H1 (cell line): ENCODE measurements at regions not wholly inside any gene's neighbourhood (a gene's known extent, or its start where the extent isn't known, plus 50 kb on each side); places are given as distances from the start of the nearest gene placed in this dataset.

Experiments used
- CTCF ChIA-PET: fragments of 300-600 bp; sonication (Branson Sonifier 250); formaldehyde crosslinking; loops from one replicate; lab custom pipeline; 2021; ENCODE audit not compliant: partially characterized antibody; lab: Charles Lee
- POLR2A ChIA-PET: fragments of 300-600 bp; sonication (Branson Sonifier 250); formaldehyde crosslinking; loops from one replicate; lab custom pipeline; 2021; ENCODE audit warnings: inconsistent platforms; ENCODE audit not compliant: partially characterized antibody; lab: Charles Lee
- DNase-seq, 2 experiments: peaks; one replicate each; pipeline versions ENCODE4 v3.0.0 to v3.0.0-alpha.2; 2010 to 2022; ENCODE audit warnings: low spot score in 2 of 2, low read depth in 1 of 2, mixed read lengths in 1 of 2
- FAIRE-seq: peaks from 2 replicates; lab custom pipeline; 2011; peaks lifted over from hg19 to GRCh38; lab: Jason Lieb, UNC
- H2AFZ ChIP-seq: 2 replicates; pipeline ENCODE4 v1.8.1; 2012; ENCODE audit warnings: low read length, inconsistent platforms
- H2AK5ac ChIP-seq: 2 replicates; pipeline ENCODE4 v1.6.1; 2013; ENCODE audit warnings: low read depth, low read length
- H2BK120ac ChIP-seq: replicated peaks from 2 replicates; pipeline ENCODE3; 2013; ENCODE audit warnings: low read depth, low read length, inconsistent platforms
- H2BK12ac ChIP-seq: 2 replicates; pipeline ENCODE4 v1.6.1; 2013; ENCODE audit warnings: low read depth, low read length
- H2BK15ac ChIP-seq: 2 replicates; pipeline ENCODE4 v1.6.1; 2013; ENCODE audit warnings: low read length
- H2BK20ac ChIP-seq: 2 replicates; pipeline ENCODE4 v1.6.1; 2013; ENCODE audit warnings: low read length
- H2BK5ac ChIP-seq: 2 replicates; pipeline ENCODE4 v1.6.1; 2013; ENCODE audit warnings: low read depth, low read length
- H3K14ac ChIP-seq: 2 replicates; pipeline ENCODE4 v1.6.1; 2013; ENCODE audit warnings: inconsistent platforms; ENCODE audit not compliant: insufficient read length
- H3K18ac ChIP-seq: 2 replicates; pipeline ENCODE4 v1.6.1; 2013; ENCODE audit warnings: low read length; ENCODE audit errors: extremely low read depth
- H3K23ac ChIP-seq: 2 replicates; pipeline ENCODE4 v1.6.1; 2013; ENCODE audit warnings: inconsistent platforms; ENCODE audit not compliant: insufficient read length
- H3K23me2 ChIP-seq: 2 replicates; pipeline ENCODE4 v1.6.1; 2013; ENCODE audit warnings: low read depth, low read length
- H3K27ac ChIP-seq: 2 replicates; pipeline ENCODE4 v1.6.1; 2011; ENCODE audit warnings: low read depth, low read length, inconsistent platforms
- H3K27me3 ChIP-seq, 4 experiments: replicated peaks in 1 of 4; 1 replicate in 1 of 4; 2 replicates in 3 of 4; pipeline versions ENCODE4 v1.6.1 to v1.8.1; 2011 to 2013; ENCODE audit warnings: low read length in 3 of 4, mild to moderate bottlenecking in 3 of 4, inconsistent platforms in 2 of 4, mixed read lengths in 2 of 4, moderate library complexity in 1 of 4; ENCODE audit not compliant: control insufficient read depth in 3 of 4, insufficient read depth in 3 of 4; ENCODE audit errors: extremely low read depth in 1 of 4
- H3K36me3 ChIP-seq, 4 experiments: 2 replicates each; pipeline versions ENCODE4 v1.6.1 to v1.8.1; 2011 to 2013; ENCODE audit warnings: mild to moderate bottlenecking in 4 of 4, low read length in 3 of 4, moderate library complexity in 2 of 4, control low read depth in 1 of 4, inconsistent platforms in 1 of 4; ENCODE audit not compliant: insufficient read depth in 4 of 4, control insufficient read depth in 2 of 4
- H3K4ac ChIP-seq: replicated peaks from 2 replicates; pipeline ENCODE3; 2013; ENCODE audit warnings: low read length, low read depth, mixed read lengths, inconsistent platforms; ENCODE audit not compliant: insufficient read length
- H3K4me1 ChIP-seq, 4 experiments: replicated peaks in 1 of 4; 1 replicate in 1 of 4; 2 replicates in 3 of 4; pipeline versions ENCODE4 v1.6.1 to v1.8.1; 2011 to 2013; ENCODE audit warnings: low read length in 3 of 4, inconsistent platforms in 2 of 4, mixed read lengths in 1 of 4; ENCODE audit not compliant: insufficient read depth in 4 of 4, control insufficient read depth in 3 of 4
- H3K4me2 ChIP-seq, 2 experiments: 2 replicates each; pipeline versions ENCODE4 v1.6.1 to v1.8.1; 2011 to 2013; ENCODE audit warnings: low read depth in 2 of 2, low read length in 2 of 2, control low read depth in 1 of 2, inconsistent platforms in 1 of 2, mild to moderate bottlenecking in 1 of 2; ENCODE audit not compliant: insufficient read depth in 1 of 2
- H3K4me3 ChIP-seq, 4 experiments: fragments of 200-600, 300-600 bp in 1 of 4; sonication (generic), shearing (Covaris generic), sonication (Bioruptor Twin) in 1 of 4; 2 replicates each; pipeline versions ENCODE4 v1.5.1 to v1.8.1; 2011 to 2016; ENCODE audit warnings: low read length in 4 of 4, low read depth in 3 of 4, control low read depth in 2 of 4, inconsistent platforms in 2 of 4, mild to moderate bottlenecking in 2 of 4, mixed read lengths in 1 of 4, moderate library complexity in 1 of 4; ENCODE audit not compliant: insufficient read depth in 2 of 4; ENCODE audit errors: extremely low read depth in 1 of 4
- H3K56ac ChIP-seq: replicated peaks from 2 replicates; pipeline ENCODE3; 2013; ENCODE audit warnings: low read depth, mild to moderate bottlenecking, mixed read lengths, low read length, inconsistent platforms; ENCODE audit not compliant: insufficient read length
- H3K79me1 ChIP-seq: 2 replicates; pipeline ENCODE4 v1.6.1; 2013; ENCODE audit warnings: low read depth, low read length, control low read depth
- H3K79me2 ChIP-seq, 2 experiments: 2 replicates each; pipeline versions ENCODE4 v1.6.1 to v1.8.1; 2012 to 2013; ENCODE audit warnings: low read length in 2 of 2, mild to moderate bottlenecking in 2 of 2, inconsistent platforms in 1 of 2; ENCODE audit not compliant: insufficient read depth in 2 of 2, control insufficient read depth in 1 of 2
- H3K9ac ChIP-seq, 4 experiments: replicated peaks in 1 of 4; 1 replicate in 1 of 4; 2 replicates in 3 of 4; pipeline versions ENCODE4 v1.6.1 to v1.8.1; 2011 to 2013; ENCODE audit warnings: low read depth in 3 of 4, low read length in 3 of 4, control low read depth in 2 of 4, mild to moderate bottlenecking in 2 of 4, moderate library complexity in 2 of 4, inconsistent platforms in 1 of 4; ENCODE audit errors: extremely low read depth in 1 of 4
- H3K9me3 ChIP-seq, 2 experiments: 2 replicates each; pipeline versions ENCODE4 v1.6.1 to v1.8.1; 2012 to 2013; ENCODE audit warnings: mild to moderate bottlenecking in 2 of 2, moderate library complexity in 2 of 2, control low read depth in 1 of 2, inconsistent platforms in 1 of 2, low read depth in 1 of 2, low read length in 1 of 2, mixed read lengths in 1 of 2; ENCODE audit not compliant: insufficient read depth in 2 of 2
- H4K20me1 ChIP-seq, 2 experiments: replicated peaks in 1 of 2; 2 replicates each; pipeline versions ENCODE3 to v1.8.1; 2011 to 2013; ENCODE audit warnings: inconsistent platforms in 2 of 2, low read length in 2 of 2, mild to moderate bottlenecking in 1 of 2; ENCODE audit not compliant: insufficient read depth in 2 of 2, control insufficient read depth in 1 of 2
- H4K5ac ChIP-seq: 2 replicates; pipeline ENCODE4 v1.6.1; 2013; ENCODE audit warnings: low read length, low read depth, mixed read lengths, inconsistent platforms; ENCODE audit not compliant: insufficient read length
- H4K8ac ChIP-seq: 2 replicates; pipeline ENCODE4 v1.8.0; 2013; ENCODE audit warnings: mild to moderate bottlenecking, moderate library complexity, low read length, inconsistent platforms; ENCODE audit not compliant: insufficient read depth; ENCODE audit errors: extremely low read depth
- H4K91ac ChIP-seq: replicated peaks from 2 replicates; pipeline ENCODE3; 2013; ENCODE audit warnings: low read length, mixed read lengths, inconsistent platforms; ENCODE audit not compliant: insufficient read length
- CBX5 ChIP-seq: fragments of 300-800, 300-1000 bp; sonication (generic); IDR thresholded peaks from 2 replicates; pipeline ENCODE4 v1.7.1; 2016; ENCODE audit warnings: antibody characterized with exemption, low read length, low read depth
- RFX5 ChIP-seq: IDR thresholded peaks from 2 replicates; pipeline ENCODE4 v1.6.1; 2011; ENCODE audit warnings: low read depth, low read length, improper control_type of control experiment, borderline replicate concordance
- RNF2 ChIP-seq: fragments of 200-900, 300-1000 bp; sonication (generic); IDR thresholded peaks from 2 replicates; pipeline ENCODE4 v1.7.1; 2016; ENCODE audit warnings: borderline replicate concordance, low read depth, mild to moderate bottlenecking, antibody characterized with exemption, low read length; ENCODE audit not compliant: poor library complexity, severe bottlenecking; ENCODE audit errors: missing control alignments
- RXRA ChIP-seq: IDR thresholded peaks from 2 replicates; pipeline ENCODE4 v1.6.1; 2011; ENCODE audit warnings: low read depth, mild to moderate bottlenecking, low read length, moderate library complexity; ENCODE audit not compliant: insufficient read depth
- SAP30 ChIP-seq: fragments of 300-600 bp; sonication (generic); IDR thresholded peaks from 2 replicates; pipeline ENCODE4 v1.7.1; 2012; ENCODE audit warnings: low read length, moderate library complexity, mild to moderate bottlenecking, inconsistent platforms; ENCODE audit not compliant: insufficient read depth, insufficient replicate concordance
- YY1 ChIP-seq: IDR thresholded peaks from 2 replicates; pipeline ENCODE4 v1.6.1; 2011; ENCODE audit warnings: low read depth, mild to moderate bottlenecking, low read length
- WGBS, 2 experiments: shearing (Covaris generic) in 1 of 2; methylation state at CpG; one replicate each; pipeline versions ENCODE4 v1.1.6 to v1.1.7; 2013 to 2015; ENCODE audit warnings: low lambda C conversion rate in 2 of 2, mixed read lengths in 2 of 2, inconsistent platforms in 1 of 2, low coverage in 1 of 2, missing lambda C conversion rate in 1 of 2; ENCODE audit not compliant: insufficient replicate concordance in 2 of 2, insufficient coverage in 1 of 2, insufficient read length in 1 of 2; ENCODE audit errors: extremely low coverage in 1 of 2, missing lambda C conversion rate in 1 of 2; 5-methylcytosine and 5-hydroxymethylcytosine counted together
- TF ChIP-seq, protein P1 (sequence below): IDR thresholded peaks from 2 replicates; pipeline ENCODE4 v1.6.1; 2012; ENCODE audit warnings: inconsistent platforms
- TF ChIP-seq, protein P2 (sequence below): IDR thresholded peaks from 2 replicates; pipeline ENCODE4 v1.6.1; 2012; ENCODE audit warnings: low read length, inconsistent platforms
- TF ChIP-seq, protein P3 (sequence below), 3 experiments: IDR thresholded peaks; 1 replicate in 2 of 3; 2 replicates in 1 of 3; pipeline versions ENCODE4 v1.5.1 to v1.6.1; 2011; ENCODE audit warnings: low read length in 3 of 3, mild to moderate bottlenecking in 3 of 3, inconsistent platforms in 2 of 3, low read depth in 1 of 3, moderate library complexity in 1 of 3; ENCODE audit not compliant: insufficient read depth in 1 of 3; ENCODE audit errors: control extremely low read depth in 1 of 3

DNA sequence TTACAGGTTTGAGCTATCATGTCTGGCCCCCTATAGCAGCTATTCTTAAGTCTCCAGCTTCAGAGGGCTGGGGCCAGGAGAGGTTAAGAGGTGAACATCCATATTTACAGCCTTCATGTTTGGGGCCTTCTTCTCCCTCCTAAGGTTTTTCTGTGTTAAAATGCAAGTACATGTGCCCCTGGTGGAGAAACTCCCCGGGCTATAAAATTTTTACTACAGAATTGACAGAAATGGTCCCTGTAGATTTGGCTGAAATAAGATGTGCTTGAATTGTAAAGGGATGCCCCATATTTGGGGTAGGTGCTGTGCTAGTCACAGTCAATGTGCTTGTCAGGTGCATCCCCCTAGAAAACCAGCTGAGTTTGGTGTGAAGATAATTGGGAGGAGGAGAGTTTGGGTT lies 263.3 kb upstream of the CXCR4 start:
- no peak overlapping the region for H3K56ac ChIP-seq
- CTCF ChIA-PET: interaction anchor here (0.5 to 11.1 kb wide), 12 partner anchors 9 to 1393 kb away, joined by 3 to 144 read pairs (median 3); no protein-coding TSS in a partner anchor
- no peak for FAIRE-seq
- no peak overlapping the region for H2BK5ac ChIP-seq
- H4K91ac ChIP-seq: no peak overlapping the region
- no peak overlapping the region for H3K4me2 ChIP-seq
- no peaks in the 10 kb centered on the region for H3K79me1 ChIP-seq
- no peak overlapping the region for H2BK12ac ChIP-seq
- no peaks in the 10 kb centered on the region for H3K27me3 ChIP-seq
- H3K79me2 ChIP-seq: no peaks in the 10 kb centered on the region
- H4K8ac ChIP-seq: no peak overlapping the region
- H2AFZ ChIP-seq: no peak overlapping the region
- no peak overlapping the region for H3K4ac ChIP-seq
- H2BK120ac ChIP-seq: no peak overlapping the region
- no peak overlapping the region for H3K9ac ChIP-seq
- H2BK15ac ChIP-seq: no peak overlapping the region
- H3K4me3 ChIP-seq: no peak overlapping the region
- H3K4me1 ChIP-seq: no peaks in the 10 kb centered on the region
- H3K23me2 ChIP-seq: no peaks in the 10 kb centered on the region
- H3K36me3 ChIP-seq: no peaks in the 10 kb centered on the region
- H4K20me1 ChIP-seq: no peaks in the 10 kb centered on the region
- no peak overlapping the region for H2BK20ac ChIP-seq
- no peak overlapping the region for H3K23ac ChIP-seq
- no peaks in the 10 kb centered on the region for H3K9me3 ChIP-seq
- POLR2A ChIA-PET: no interaction called here
- no peak overlapping the region for H2AK5ac ChIP-seq
- DNase-seq: peak in 1 of 2 experiments; percentile 10
- no peak overlapping the region for H4K5ac ChIP-seq
- H3K27ac ChIP-seq: no peak overlapping the region
- H3K18ac ChIP-seq: no peak overlapping the region
- no peak overlapping the region for H3K14ac ChIP-seq
- WGBS, 2 experiments: 86% methylated on average over 1 of the region's 1 CpG; no CpG with 5 or more reads in 1 of the 2 experiments
- TF ChIP-seq RNF2 (no peak), CBX5 (no peak), SAP30 (no peak), YY1 (no peak), RFX5 (no peak), RXRA (no peak)
- TF ChIP-seq, protein P1, sequence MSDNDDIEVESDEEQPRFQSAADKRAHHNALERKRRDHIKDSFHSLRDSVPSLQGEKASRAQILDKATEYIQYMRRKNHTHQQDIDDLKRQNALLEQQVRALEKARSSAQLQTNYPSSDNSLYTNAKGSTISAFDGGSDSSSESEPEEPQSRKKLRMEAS: no peak
- TF ChIP-seq, protein P2, sequence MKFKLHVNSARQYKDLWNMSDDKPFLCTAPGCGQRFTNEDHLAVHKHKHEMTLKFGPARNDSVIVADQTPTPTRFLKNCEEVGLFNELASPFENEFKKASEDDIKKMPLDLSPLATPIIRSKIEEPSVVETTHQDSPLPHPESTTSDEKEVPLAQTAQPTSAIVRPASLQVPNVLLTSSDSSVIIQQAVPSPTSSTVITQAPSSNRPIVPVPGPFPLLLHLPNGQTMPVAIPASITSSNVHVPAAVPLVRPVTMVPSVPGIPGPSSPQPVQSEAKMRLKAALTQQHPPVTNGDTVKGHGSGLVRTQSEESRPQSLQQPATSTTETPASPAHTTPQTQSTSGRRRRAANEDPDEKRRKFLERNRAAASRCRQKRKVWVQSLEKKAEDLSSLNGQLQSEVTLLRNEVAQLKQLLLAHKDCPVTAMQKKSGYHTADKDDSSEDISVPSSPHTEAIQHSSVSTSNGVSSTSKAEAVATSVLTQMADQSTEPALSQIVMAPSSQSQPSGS: no peak
- TF ChIP-seq, protein P3, sequence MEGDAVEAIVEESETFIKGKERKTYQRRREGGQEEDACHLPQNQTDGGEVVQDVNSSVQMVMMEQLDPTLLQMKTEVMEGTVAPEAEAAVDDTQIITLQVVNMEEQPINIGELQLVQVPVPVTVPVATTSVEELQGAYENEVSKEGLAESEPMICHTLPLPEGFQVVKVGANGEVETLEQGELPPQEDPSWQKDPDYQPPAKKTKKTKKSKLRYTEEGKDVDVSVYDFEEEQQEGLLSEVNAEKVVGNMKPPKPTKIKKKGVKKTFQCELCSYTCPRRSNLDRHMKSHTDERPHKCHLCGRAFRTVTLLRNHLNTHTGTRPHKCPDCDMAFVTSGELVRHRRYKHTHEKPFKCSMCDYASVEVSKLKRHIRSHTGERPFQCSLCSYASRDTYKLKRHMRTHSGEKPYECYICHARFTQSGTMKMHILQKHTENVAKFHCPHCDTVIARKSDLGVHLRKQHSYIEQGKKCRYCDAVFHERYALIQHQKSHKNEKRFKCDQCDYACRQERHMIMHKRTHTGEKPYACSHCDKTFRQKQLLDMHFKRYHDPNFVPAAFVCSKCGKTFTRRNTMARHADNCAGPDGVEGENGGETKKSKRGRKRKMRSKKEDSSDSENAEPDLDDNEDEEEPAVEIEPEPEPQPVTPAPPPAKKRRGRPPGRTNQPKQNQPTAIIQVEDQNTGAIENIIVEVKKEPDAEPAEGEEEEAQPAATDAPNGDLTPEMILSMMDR (IDR thresholded peaks at IDR 0.05; ENCODE audit: control extremely low read depth in 1 of 3, insufficient read depth in 1 of 3, low read depth in 1 of 3, low read length in 3 of 3): no peak
